GM18520 (cell line): ENCODE measurements at regions not wholly inside any gene's neighbourhood (a gene's known extent, or its start where the extent isn't known, plus 50 kb on each side); places are given as distances from the start of the nearest gene placed in this dataset.

Source experiments
- ATAC-seq: cut with Tn5 transposase; IDR thresholded peaks from one replicate; pipeline ENCODE4 v1.9.1; 2021; ENCODE audit not compliant: unreplicated experiment

GRCh38 chr12:58356794-58357193 lies 415.4 kb downstream of the ATP23 start:
- ATAC-seq, result no peak

- ATAC-seq, result no peak
These were observed 416.1 kb downstream of the ATP23 start for GRCh38 chr12:58357511-58357910.

GRCh38 chr12:58358369-58358768 lies 417.0 kb downstream of the ATP23 start:
- no peak for ATAC-seq

GRCh38 chr12:58359084-58359483 lies 417.7 kb downstream of the ATP23 start:
- ATAC-seq, result no peak

- no peak for ATAC-seq
These were observed 419.7 kb downstream of the ATP23 start for GRCh38 chr12:58361056-58361455.

GRCh38 chr12:58363971-58364370 lies 422.6 kb downstream of the ATP23 start:
- no peak for ATAC-seq

GRCh38 chr12:58364389-58365086 lies 423.2 kb downstream of the ATP23 start:
- no peak for ATAC-seq

- ATAC-seq, result no peak
These were observed 423.7 kb downstream of the ATP23 start for GRCh38 chr12:58365087-58365390.

GRCh38 chr12:58367041-58367440 lies 425.7 kb downstream of the ATP23 start:
- no peak for ATAC-seq

GRCh38 chr12:58368001-58368400 lies 426.6 kb downstream of the ATP23 start:
- ATAC-seq, result no peak

- no peak for ATAC-seq
These were observed 428.2 kb downstream of the ATP23 start for GRCh38 chr12:58369576-58369975.

GRCh38 chr12:58372298-58372697 lies 430.9 kb downstream of the ATP23 start:
- peak; percentile 99 for ATAC-seq

- no peak for ATAC-seq
These were observed 436.7 kb downstream of the ATP23 start for GRCh38 chr12:58378028-58378427.

GRCh38 chr12:58381546-58381945 lies 440.2 kb downstream of the ATP23 start:
- ATAC-seq, result no peak

GRCh38 chr12:58384196-58384595 lies 442.8 kb downstream of the ATP23 start:
- no peak for ATAC-seq

GRCh38 chr12:58386136-58386535 lies 444.8 kb downstream of the ATP23 start:
- ATAC-seq, result no peak

- ATAC-seq, result no peak
These were observed 445.8 kb downstream of the ATP23 start for GRCh38 chr12:58387199-58387598.

GRCh38 chr12:58388261-58388660 lies 446.9 kb downstream of the ATP23 start:
- ATAC-seq, result no peak

- ATAC-seq, result no peak
These were observed 451.8 kb downstream of the ATP23 start for GRCh38 chr12:58393152-58393551.

- no peak for ATAC-seq
These were observed 453.7 kb downstream of the ATP23 start for GRCh38 chr12:58395056-58395455.

GRCh38 chr12:58395470-58395869 lies 454.1 kb downstream of the ATP23 start:
- ATAC-seq, result no peak

- ATAC-seq, result no peak
These were observed 454.9 kb downstream of the ATP23 start for GRCh38 chr12:58396239-58396638.

GRCh38 chr12:58405363-58405762 lies 464.0 kb downstream of the ATP23 start:
- no peak for ATAC-seq
